Mesenchymal stem cell (in vitro differentiated cells and primary cell): ENCODE measurements at regions not wholly inside any gene's neighbourhood (a gene's known extent, or its start where the extent isn't known, plus 50 kb on each side); places are given as distances from the start of the nearest gene placed in this dataset.
A peak's percentile ranks its signal among the peaks of the same experiment; 100 is the strongest.

Experiments used
- DNase-seq: peaks from one replicate; pipeline ENCODE4 v3.0.0-alpha.2; 2013
- H2AFZ ChIP-seq: one replicate; pipeline ENCODE4 v1.6.1; 2013; ENCODE audit warnings: low read depth, mild to moderate bottlenecking, control low read depth, inconsistent platforms, low read length, moderate library complexity
- H2AK5ac ChIP-seq: 2 replicates; pipeline ENCODE4 v1.6.1; 2013; ENCODE audit warnings: low read length, moderate library complexity, mild to moderate bottlenecking, inconsistent platforms; ENCODE audit not compliant: severe bottlenecking
- H2BK120ac ChIP-seq: one replicate; pipeline ENCODE4 v1.6.1; 2013; ENCODE audit warnings: low read depth, mild to moderate bottlenecking, inconsistent platforms, low read length, moderate library complexity
- H2BK12ac ChIP-seq, 2 experiments: one replicate each; pipeline ENCODE4 v1.6.1; 2013; ENCODE audit warnings: inconsistent platforms in 2 of 2, low read length in 2 of 2, mild to moderate bottlenecking in 2 of 2, moderate library complexity in 2 of 2, control low read depth in 1 of 2
- H2BK15ac ChIP-seq: one replicate; pipeline ENCODE4 v1.6.1; 2013; ENCODE audit warnings: mild to moderate bottlenecking, low read depth, inconsistent platforms; ENCODE audit not compliant: poor library complexity, severe bottlenecking
- H2BK5ac ChIP-seq: 2 replicates; pipeline ENCODE4 v1.6.1; 2013; ENCODE audit warnings: low read depth, mild to moderate bottlenecking, low read length, control low read depth, inconsistent platforms; ENCODE audit not compliant: poor library complexity, severe bottlenecking
- H3K14ac ChIP-seq, 2 experiments: one replicate each; pipeline ENCODE4 v1.6.1; 2013; ENCODE audit warnings: inconsistent platforms in 2 of 2, low read length in 2 of 2, control low read depth in 1 of 2, mild to moderate bottlenecking in 1 of 2, moderate library complexity in 1 of 2
- H3K18ac ChIP-seq, 2 experiments: one replicate each; pipeline ENCODE4 v1.6.1; 2013; ENCODE audit warnings: inconsistent platforms in 2 of 2, low read length in 2 of 2, control low read depth in 1 of 2, low read depth in 1 of 2, mild to moderate bottlenecking in 1 of 2
- H3K23ac ChIP-seq, 2 experiments: one replicate each; pipeline ENCODE4 v1.6.1; 2013; ENCODE audit warnings: inconsistent platforms in 2 of 2, low read length in 2 of 2, mild to moderate bottlenecking in 2 of 2, moderate library complexity in 2 of 2, control low read depth in 1 of 2
- H3K27ac ChIP-seq: 2 replicates; pipeline ENCODE4 v1.5.1; 2013; ENCODE audit warnings: mild to moderate bottlenecking, moderate library complexity, low read length, control low read depth, inconsistent platforms; ENCODE audit not compliant: poor library complexity, severe bottlenecking
- H3K27me3 ChIP-seq, 2 experiments: 2 replicates each; pipeline versions ENCODE4 v1.6.1 to v1.7.0; 2013; ENCODE audit warnings: low read length in 2 of 2, mild to moderate bottlenecking in 2 of 2, moderate library complexity in 2 of 2, control low read depth in 1 of 2, inconsistent platforms in 1 of 2; ENCODE audit not compliant: control insufficient read depth in 1 of 2, insufficient read depth in 1 of 2
- H3K36me3 ChIP-seq, 2 experiments: 2 replicates each; pipeline versions ENCODE4 v1.6.1 to v1.7.0; 2013; ENCODE audit warnings: low read length in 2 of 2, control low read depth in 1 of 2, inconsistent platforms in 1 of 2, low read depth in 1 of 2, mild to moderate bottlenecking in 1 of 2; ENCODE audit not compliant: insufficient read depth in 2 of 2, control insufficient read depth in 1 of 2
- H3K4ac ChIP-seq, 2 experiments: one replicate each; pipeline ENCODE4 v1.6.1; 2013; ENCODE audit warnings: inconsistent platforms in 2 of 2, low read length in 2 of 2, mild to moderate bottlenecking in 2 of 2, moderate library complexity in 2 of 2, control low read depth in 1 of 2, low read depth in 1 of 2
- H3K4me1 ChIP-seq: 2 replicates; pipeline ENCODE4 v1.6.1; 2013; ENCODE audit warnings: low read depth, low read length, control low read depth; ENCODE audit not compliant: control insufficient read depth, insufficient read depth
- H3K4me2 ChIP-seq: 2 replicates; pipeline ENCODE4 v1.6.1; 2013; ENCODE audit warnings: low read length, mild to moderate bottlenecking, inconsistent platforms; ENCODE audit not compliant: poor library complexity, severe bottlenecking
- H3K4me3 ChIP-seq, 2 experiments: 2 replicates each; pipeline versions ENCODE4 v1.5.1 to v1.7.0; 2013; ENCODE audit warnings: low read length in 2 of 2, mild to moderate bottlenecking in 2 of 2, control low read depth in 1 of 2, low read depth in 1 of 2; ENCODE audit not compliant: insufficient read depth in 1 of 2
- H3K79me1 ChIP-seq: replicated peaks from 2 replicates; pipeline ENCODE4 v1.6.1; 2013; ENCODE audit warnings: mild to moderate bottlenecking, control low read depth, low read length, inconsistent platforms; ENCODE audit not compliant: poor library complexity, severe bottlenecking
- H3K9ac ChIP-seq: 2 replicates; pipeline ENCODE4 v1.7.0; 2013; ENCODE audit warnings: mild to moderate bottlenecking, low read length, moderate library complexity
- H3K9me3 ChIP-seq: 2 replicates; pipeline ENCODE4 v1.7.0; 2013; ENCODE audit warnings: mild to moderate bottlenecking, low read length; ENCODE audit not compliant: control insufficient read depth
- H4K8ac ChIP-seq: one replicate; pipeline ENCODE4 v1.6.1; 2013; ENCODE audit warnings: inconsistent platforms, mild to moderate bottlenecking, low read length, moderate library complexity
- H4K91ac ChIP-seq: one replicate; pipeline ENCODE4 v1.6.1; 2013; ENCODE audit warnings: mild to moderate bottlenecking, low read length, inconsistent platforms
- WGBS: methylation state at CpG from one replicate; pipeline ENCODE4 v1.1.7; 2013; ENCODE audit warnings: mixed read lengths; 5-methylcytosine and 5-hydroxymethylcytosine counted together

DNA sequence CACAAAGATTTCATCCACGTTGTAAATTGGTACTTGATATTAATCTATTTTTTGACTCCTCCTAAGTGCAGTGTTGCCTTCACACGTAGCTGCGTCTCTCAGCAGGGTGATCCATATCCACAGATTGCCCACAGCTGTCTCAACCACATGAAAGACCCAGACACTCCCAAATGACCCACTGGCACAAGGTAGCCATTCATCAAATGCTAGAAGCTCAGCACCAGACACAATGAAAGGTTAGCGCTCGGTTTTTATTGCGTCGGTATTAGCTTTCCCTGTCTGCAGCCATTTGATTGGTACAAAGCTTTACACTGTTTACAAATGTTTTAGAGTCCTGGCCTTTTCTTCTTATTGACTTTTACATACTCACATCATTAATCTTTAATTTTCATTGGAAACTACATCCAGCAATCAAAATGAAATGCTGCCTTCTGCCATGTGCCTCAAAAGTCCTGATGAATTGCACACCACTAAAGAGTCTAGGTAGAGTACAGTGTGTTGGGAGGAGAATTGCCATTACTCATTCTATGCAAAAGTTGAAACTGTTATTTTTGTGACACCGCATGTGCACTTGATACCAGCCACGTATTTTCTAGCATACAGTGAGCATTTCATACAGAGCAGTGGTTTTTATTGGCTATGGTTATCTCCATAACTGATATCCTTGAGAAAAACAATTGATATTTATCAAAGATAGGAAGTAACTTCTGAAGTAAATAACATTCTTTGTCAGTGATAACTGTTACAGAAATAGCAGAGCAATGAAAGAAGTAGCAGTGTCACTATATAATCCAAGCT is 127.3 kb upstream of the NUDT7 start:
- Histone ChIP-seq H3K14ac (no peak overlapping the region), H3K79me1 (no peaks in the 10 kb centered on the region), H3K4me1 (no peaks in the 10 kb centered on the region), H3K36me3 (no peaks in the 10 kb centered on the region), H3K27ac (no peak overlapping the region), H3K9ac (no peak overlapping the region), H2BK12ac (no peak overlapping the region), H3K9me3 (no peaks in the 10 kb centered on the region), H3K4ac (no peak overlapping the region), H3K4me2 (no peak overlapping the region), H2BK5ac (no peak overlapping the region), H3K27me3 (no peaks in the 10 kb centered on the region), H4K8ac (no peak overlapping the region), H2BK120ac (no peak overlapping the region), H3K23ac (no peak overlapping the region), H2AFZ (no peak overlapping the region), H3K18ac (no peak overlapping the region), H3K4me3 (no peak overlapping the region), H2BK15ac (no peak overlapping the region), H4K91ac (no peak overlapping the region), H2AK5ac (no peak overlapping the region)
- no peak for DNase-seq
- WGBS, result 77% methylated on average over 7 of the region's 9 CpGs

DNA sequence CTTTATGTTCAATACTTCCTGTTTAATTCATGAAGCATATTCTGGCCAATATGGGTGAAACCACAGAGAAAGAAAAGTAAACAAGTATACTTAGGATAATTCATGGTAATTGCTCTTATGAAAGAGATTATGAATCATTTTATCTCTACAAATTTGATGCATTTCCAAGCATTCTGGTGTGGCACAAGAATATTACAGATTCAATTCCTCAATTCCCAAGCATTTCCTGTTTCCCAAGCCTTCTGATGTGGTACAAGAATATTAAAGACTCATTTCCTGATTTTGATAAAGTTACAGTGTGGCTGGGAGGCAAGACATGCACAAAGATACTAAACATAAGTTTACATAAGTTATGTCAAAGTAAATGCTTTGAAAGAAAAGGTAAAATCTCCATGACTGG is 126.1 kb upstream of the NUDT7 start:
- no peak overlapping the region for H3K4ac ChIP-seq
- H2BK12ac ChIP-seq, result no peak overlapping the region
- H2BK120ac ChIP-seq, result no peak overlapping the region
- H3K79me1 ChIP-seq, result no peaks in the 10 kb centered on the region
- H2AFZ ChIP-seq, result no peak overlapping the region
- H3K27me3 ChIP-seq, result no peaks in the 10 kb centered on the region
- H3K9ac ChIP-seq, result no peak overlapping the region
- no peak overlapping the region for H2BK5ac ChIP-seq
- no peaks in the 10 kb centered on the region for H3K36me3 ChIP-seq
- no peak overlapping the region for H2BK15ac ChIP-seq
- H3K27ac ChIP-seq, result no peak overlapping the region
- no peak overlapping the region for H4K8ac ChIP-seq
- no peak overlapping the region for H3K4me2 ChIP-seq
- no peak overlapping the region for H4K91ac ChIP-seq
- no peak overlapping the region for H3K14ac ChIP-seq
- no peaks in the 10 kb centered on the region for H3K4me1 ChIP-seq
- no peak overlapping the region for H3K4me3 ChIP-seq
- H3K9me3 ChIP-seq, result peaks cover 4% of the 10 kb centered on the region
- no peak for DNase-seq
- H3K23ac ChIP-seq, result no peak overlapping the region
- H3K18ac ChIP-seq, result no peak overlapping the region
- no peak overlapping the region for H2AK5ac ChIP-seq

GRCh38 chr16:77599793-77600415 is 122.4 kb upstream of the NUDT7 start:
- peaks cover 4% of the 10 kb centered on the region for H3K9me3 ChIP-seq
- no peak overlapping the region for H3K4me2 ChIP-seq
- no peak overlapping the region for H2BK15ac ChIP-seq
- DNase-seq, result peak; percentile 56
- no peak overlapping the region for H4K8ac ChIP-seq
- H3K79me1 ChIP-seq, result no peaks in the 10 kb centered on the region
- H3K9ac ChIP-seq, result no peak overlapping the region
- no peak overlapping the region for H3K14ac ChIP-seq
- no peak overlapping the region for H2AFZ ChIP-seq
- H4K91ac ChIP-seq, result no peak overlapping the region
- no peaks in the 10 kb centered on the region for H3K4me1 ChIP-seq
- no peaks in the 10 kb centered on the region for H3K36me3 ChIP-seq
- H2BK5ac ChIP-seq, result no peak overlapping the region
- H3K4me3 ChIP-seq, result no peak overlapping the region
- H3K27ac ChIP-seq, result no peak overlapping the region
- no peak overlapping the region for H2AK5ac ChIP-seq
- H2BK12ac ChIP-seq, result no peak overlapping the region
- no peak overlapping the region for H3K4ac ChIP-seq
- no peak overlapping the region for H3K18ac ChIP-seq
- no peak overlapping the region for H2BK120ac ChIP-seq
- H3K27me3 ChIP-seq, result peaks cover 0 to 5% of the 10 kb centered on the region in 2 experiments
- no peak overlapping the region for H3K23ac ChIP-seq

GRCh38 chr16:77600555-77600954 is 121.8 kb upstream of the NUDT7 start:
- no peak overlapping the region for H4K91ac ChIP-seq

More at GRCh38 chr16:77600555-77600954, 121.8 kb upstream of the NUDT7 start:
- no peak overlapping the region for H3K27ac ChIP-seq
- H3K79me1 ChIP-seq, result no peaks in the 10 kb centered on the region
- H2BK5ac ChIP-seq, result no peak overlapping the region
- no peaks in the 10 kb centered on the region for H3K4me1 ChIP-seq
- H3K36me3 ChIP-seq, result no peaks in the 10 kb centered on the region
- no peak overlapping the region for H2AFZ ChIP-seq
- H2BK12ac ChIP-seq, result no peak overlapping the region
- H3K27me3 ChIP-seq, result peaks cover 0 to 5% of the 10 kb centered on the region in 2 experiments
- no peak overlapping the region for H2AK5ac ChIP-seq
- no peak overlapping the region for H2BK120ac ChIP-seq
- no CpG with 5 or more reads among the region's 2 CpGs for WGBS
- no peak for DNase-seq
- H3K9me3 ChIP-seq, result peaks cover 4% of the 10 kb centered on the region
- no peak overlapping the region for H3K18ac ChIP-seq
- no peak overlapping the region for H3K23ac ChIP-seq
- H3K9ac ChIP-seq, result no peak overlapping the region
- no peak overlapping the region for H4K8ac ChIP-seq
- no peak overlapping the region for H3K4ac ChIP-seq
- no peak overlapping the region for H3K4me2 ChIP-seq
- no peak overlapping the region for H3K4me3 ChIP-seq
- no peak overlapping the region for H3K14ac ChIP-seq
- H2BK15ac ChIP-seq, result no peak overlapping the region
